GM18858 (cell line): ENCODE measurements at regions not wholly inside any gene's neighbourhood (a gene's known extent, or its start where the extent isn't known, plus 50 kb on each side); places are given as distances from the start of the nearest gene placed in this dataset.
A peak's percentile ranks its signal among the peaks of the same experiment; 100 is the strongest.

Source experiments
- ATAC-seq: cut with Tn5 transposase; IDR thresholded peaks from one replicate; pipeline ENCODE4 v1.9.1; 2021; ENCODE audit not compliant: unreplicated experiment

- ATAC-seq, result no peak
Observed at GRCh38 chr3:177753451-177754155, 556.3 kb upstream of the TBL1XR1 start.

- ATAC-seq, result no peak
Observed at GRCh38 chr3:177754508-177754921, 557.2 kb upstream of the TBL1XR1 start.

- no peak for ATAC-seq
Observed at GRCh38 chr3:177758126-177758525, 560.8 kb upstream of the TBL1XR1 start.

- ATAC-seq, result no peak
Observed at GRCh38 chr3:177760803-177761202, 563.5 kb upstream of the TBL1XR1 start.

GRCh38 chr3:177764377-177764912 lies 567.2 kb upstream of the TBL1XR1 start:
- no peak for ATAC-seq

GRCh38 chr3:177764933-177765332 lies 567.7 kb upstream of the TBL1XR1 start:
- ATAC-seq, result no peak

- no peak for ATAC-seq
Observed at GRCh38 chr3:177770383-177771230, 573.3 kb upstream of the TBL1XR1 start.

GRCh38 chr3:177771780-177772179 lies 574.5 kb upstream of the TBL1XR1 start:
- no peak for ATAC-seq

- no peak for ATAC-seq
Observed at GRCh38 chr3:177772908-177773557, 575.8 kb upstream of the TBL1XR1 start.

- ATAC-seq, result no peak
Observed at GRCh38 chr3:177773717-177774116, 576.4 kb upstream of the TBL1XR1 start.

- no peak for ATAC-seq
Observed at GRCh38 chr3:177776661-177777101, 579.4 kb upstream of the TBL1XR1 start.

- peak; percentile 87 for ATAC-seq
Observed at GRCh38 chr3:177777699-177778098, 580.4 kb upstream of the TBL1XR1 start.

- ATAC-seq, result no peak
Observed at GRCh38 chr3:177778633-177779032, 581.4 kb upstream of the TBL1XR1 start.

GRCh38 chr3:177781686-177782161 lies 584.4 kb upstream of the TBL1XR1 start:
- ATAC-seq, result no peak

- no peak for ATAC-seq
Observed at GRCh38 chr3:177783338-177783737, 586.1 kb upstream of the TBL1XR1 start.

GRCh38 chr3:177783767-177784166 lies 586.5 kb upstream of the TBL1XR1 start:
- ATAC-seq, result no peak

GRCh38 chr3:177787279-177788041 lies 590.2 kb upstream of the TBL1XR1 start:
- ATAC-seq, result peak; percentile 79

GRCh38 chr3:177789500-177789899 lies 592.2 kb upstream of the TBL1XR1 start:
- ATAC-seq, result no peak

GRCh38 chr3:177792311-177793030 lies 595.2 kb upstream of the TBL1XR1 start:
- ATAC-seq, result no peak

- no peak for ATAC-seq
Observed at GRCh38 chr3:177793451-177793850, 596.2 kb upstream of the TBL1XR1 start.
